ENCODE measurements at regions not wholly inside any gene's neighbourhood (a gene's known extent, or its start where the extent isn't known, plus 50 kb on each side); places are given as distances from the start of the nearest gene placed in this dataset.

DNA sequence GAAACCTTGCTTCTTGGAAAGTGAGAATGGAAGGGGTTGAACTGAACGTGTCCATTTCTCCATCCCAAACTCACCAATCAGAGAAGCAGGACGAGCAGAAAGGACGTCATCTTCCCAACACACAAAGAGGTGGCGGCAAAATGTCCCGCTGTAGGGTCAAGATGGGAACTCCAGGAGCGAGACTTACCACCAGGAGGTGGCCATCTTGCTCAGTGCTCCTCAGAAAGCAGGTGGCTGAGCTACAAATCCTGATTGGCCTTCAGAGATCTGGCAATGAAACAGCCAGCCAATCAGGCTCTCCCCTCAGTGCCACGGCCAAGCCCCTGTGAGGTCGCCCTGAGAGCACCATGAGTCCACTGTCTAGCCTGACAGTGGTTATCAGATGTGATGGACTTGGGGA, 259.0 kb downstream of the NDUFS4 start:
- DNase-seq = no peak
- Histone ChIP-seq H3K4me1 (no peaks in the 10 kb centered on the region), H3K36me3 (no peaks in the 10 kb centered on the region), H3K27ac (no peak overlapping the region), H3K27me3 (peaks cover 0 to 4% (median 0%) of the 10 kb centered on the region in 7 donors), H3K4me3 (no peak overlapping the region), H3K9me3 (no peaks in the 10 kb centered on the region)
- intact Hi-C loops (cut with DNase I) = no loop called here
- no peak for ATAC-seq
- TF ChIP-seq, protein P1, sequence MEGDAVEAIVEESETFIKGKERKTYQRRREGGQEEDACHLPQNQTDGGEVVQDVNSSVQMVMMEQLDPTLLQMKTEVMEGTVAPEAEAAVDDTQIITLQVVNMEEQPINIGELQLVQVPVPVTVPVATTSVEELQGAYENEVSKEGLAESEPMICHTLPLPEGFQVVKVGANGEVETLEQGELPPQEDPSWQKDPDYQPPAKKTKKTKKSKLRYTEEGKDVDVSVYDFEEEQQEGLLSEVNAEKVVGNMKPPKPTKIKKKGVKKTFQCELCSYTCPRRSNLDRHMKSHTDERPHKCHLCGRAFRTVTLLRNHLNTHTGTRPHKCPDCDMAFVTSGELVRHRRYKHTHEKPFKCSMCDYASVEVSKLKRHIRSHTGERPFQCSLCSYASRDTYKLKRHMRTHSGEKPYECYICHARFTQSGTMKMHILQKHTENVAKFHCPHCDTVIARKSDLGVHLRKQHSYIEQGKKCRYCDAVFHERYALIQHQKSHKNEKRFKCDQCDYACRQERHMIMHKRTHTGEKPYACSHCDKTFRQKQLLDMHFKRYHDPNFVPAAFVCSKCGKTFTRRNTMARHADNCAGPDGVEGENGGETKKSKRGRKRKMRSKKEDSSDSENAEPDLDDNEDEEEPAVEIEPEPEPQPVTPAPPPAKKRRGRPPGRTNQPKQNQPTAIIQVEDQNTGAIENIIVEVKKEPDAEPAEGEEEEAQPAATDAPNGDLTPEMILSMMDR (IDR thresholded peaks at IDR 0.05) = no peak
- 86 to 87% methylated on average over 8 of the region's 8 CpGs for WGBS, 2 donors

DNA sequence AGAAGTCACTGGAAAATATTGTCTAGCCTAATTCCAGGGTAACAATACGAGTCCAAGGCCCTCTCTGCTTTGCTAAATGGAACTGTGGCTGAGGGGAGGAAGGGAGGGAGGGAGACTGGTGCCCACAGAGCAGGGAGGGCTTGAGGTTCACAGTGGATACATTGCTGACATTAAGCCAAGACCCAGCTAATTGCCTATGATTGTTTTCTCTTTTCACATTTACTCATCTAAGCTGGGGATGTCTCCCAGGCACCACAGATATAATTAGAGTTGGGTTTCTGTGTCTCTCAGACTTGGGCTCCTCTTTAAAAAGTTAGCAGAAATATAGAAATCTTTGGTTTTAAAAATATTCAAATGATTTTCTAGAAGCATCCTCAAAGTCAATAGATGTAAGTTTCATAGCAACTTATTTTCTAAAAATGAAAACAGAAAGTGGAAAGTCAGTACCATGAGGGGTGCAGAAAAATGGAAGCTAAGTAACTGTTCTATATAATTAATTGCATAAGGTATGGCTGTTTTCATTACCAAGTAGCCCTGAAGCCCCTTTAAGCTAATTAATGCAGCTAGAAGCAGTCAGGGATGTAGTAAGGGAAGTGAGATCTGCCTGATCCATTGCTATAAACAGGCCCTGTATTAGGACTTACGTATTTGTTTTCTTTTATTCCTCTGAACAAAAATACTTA, 259.8 kb downstream of the NDUFS4 start:
- Histone ChIP-seq H3K27ac (no peak overlapping the region), H3K27me3 (peaks cover 0 to 4% (median 0%) of the 10 kb centered on the region in 7 donors), H3K9me3 (no peaks in the 10 kb centered on the region), H3K36me3 (no peaks in the 10 kb centered on the region), H3K4me3 (no peak overlapping the region), H3K4me1 (no peaks in the 10 kb centered on the region)
- DNase-seq (no peak), ATAC-seq (no peak)
- TF ChIP-seq, protein P1 (IDR thresholded peaks at IDR 0.05) = no peak
- WGBS, 2 donors = 87% methylated on average over 2 of the region's 2 CpGs
- intact Hi-C loops (cut with DNase I) = no loop called here

- no peak overlapping the region for H3K4me3 ChIP-seq
- DNase-seq (no peak), ATAC-seq (no peak)
- no peaks in the 10 kb centered on the region for H3K9me3 ChIP-seq
- TF ChIP-seq, protein P1 (IDR thresholded peaks at IDR 0.05) = no peak
- intact Hi-C loops (cut with DNase I) = no loop called here
- 95 to 99% methylated on average over 3 of the region's 3 CpGs for WGBS, 2 donors
- peaks cover 0 to 4% (median 0%) of the 10 kb centered on the region in 7 donors for H3K27me3 ChIP-seq
- H3K4me1 ChIP-seq = no peaks in the 10 kb centered on the region
- H3K27ac ChIP-seq = no peak overlapping the region
- H3K36me3 ChIP-seq = no peaks in the 10 kb centered on the region
Measured at GRCh38 chr5:53820802-53821171, 260.3 kb downstream of the NDUFS4 start.

DNA sequence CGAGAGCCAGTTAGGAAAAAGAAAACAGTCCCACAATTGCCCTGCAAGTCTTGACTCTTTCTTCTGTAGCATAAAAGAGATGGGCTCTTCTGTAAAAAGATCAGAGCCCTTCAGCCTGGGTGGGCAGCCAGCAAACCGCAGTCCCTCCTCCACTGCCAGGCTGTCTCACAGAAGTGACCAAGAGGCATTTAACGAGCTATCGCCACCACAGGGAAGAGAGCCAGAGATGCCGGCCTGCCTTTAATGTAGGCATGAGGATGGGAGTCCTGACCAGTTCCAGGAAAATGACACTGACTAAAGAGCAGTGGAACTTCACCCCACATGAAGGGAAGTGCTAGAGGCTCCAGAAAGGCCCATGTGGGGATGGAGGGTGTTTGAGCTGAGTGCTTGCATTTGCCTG, 264.6 kb downstream of the NDUFS4 start:
- ATAC-seq = no peak
- intact Hi-C loops (cut with DNase I) = no loop called here
- H3K4me1 ChIP-seq = no peaks in the 10 kb centered on the region
- no peaks in the 10 kb centered on the region for H3K36me3 ChIP-seq
- no peaks in the 10 kb centered on the region for H3K27me3 ChIP-seq
- DNase-seq = no peak
- H3K27ac ChIP-seq = no peak overlapping the region
- peaks cover 0 to under 1% (median 0%) of the 10 kb centered on the region in 11 donors for H3K9me3 ChIP-seq
- H3K4me3 ChIP-seq = no peak overlapping the region
- TF ChIP-seq, protein P1 (IDR thresholded peaks at IDR 0.05) = no peak
- 73 to 75% methylated on average over 5 of the region's 5 CpGs for WGBS, 2 donors
